IPS-NIHi11 (cell line): ENCODE measurements at regions not wholly inside any gene's neighbourhood (a gene's known extent, or its start where the extent isn't known, plus 50 kb on each side); places are given as distances from the start of the nearest gene placed in this dataset.
"Not testable (repeated sequence)": the region's sequence is repeated elsewhere in the genome, so short reads cannot be mapped to it uniquely, and the experiment has no call there.

Experiments
- DNase-seq: peaks from one replicate; pipeline ENCODE4 v3.0.0; 2012; ENCODE audit warnings: mixed read lengths, low spot score

- DNase-seq: no peak
These were observed 130.2 kb upstream of the PKP2 start for GRCh38 chr12:33026791-33027190.

GRCh38 chr12:33022724-33023123 lies 126.1 kb upstream of the PKP2 start:
- not testable (repeated sequence) for DNase-seq

- not testable (repeated sequence) for DNase-seq
These were observed 120.5 kb upstream of the PKP2 start for GRCh38 chr12:33017029-33017428.

GRCh38 chr12:33012226-33012625 lies 115.6 kb upstream of the PKP2 start:
- no peak for DNase-seq

GRCh38 chr12:33006106-33006505 lies 109.5 kb upstream of the PKP2 start:
- no peak for DNase-seq

- no peak for DNase-seq
These were observed 103.4 kb upstream of the PKP2 start for GRCh38 chr12:33000016-33000415.

GRCh38 chr12:32997471-32997870 lies 100.9 kb upstream of the PKP2 start:
- no peak for DNase-seq

GRCh38 chr12:32995623-32996022 lies 99.0 kb upstream of the PKP2 start:
- no peak for DNase-seq

- DNase-seq: no peak
These were observed 96.8 kb upstream of the PKP2 start for GRCh38 chr12:32993404-32993803.

GRCh38 chr12:32989705-32990104 lies 93.1 kb upstream of the PKP2 start:
- DNase-seq: no peak

- peak; percentile 30 for DNase-seq
These were observed 92.4 kb upstream of the PKP2 start for GRCh38 chr12:32988982-32989381.

GRCh38 chr12:32987512-32987911 lies 90.9 kb upstream of the PKP2 start:
- no peak for DNase-seq

GRCh38 chr12:32983968-32984367 lies 87.4 kb upstream of the PKP2 start:
- DNase-seq: peak; percentile 70

- no peak for DNase-seq
These were observed 86.8 kb upstream of the PKP2 start for GRCh38 chr12:32983332-32983731.

GRCh38 chr12:32981139-32981538 lies 84.6 kb upstream of the PKP2 start:
- no peak for DNase-seq

- no peak for DNase-seq
These were observed 78.5 kb upstream of the PKP2 start for GRCh38 chr12:32975122-32975521.

- no peak for DNase-seq
These were observed 74.0 kb upstream of the PKP2 start for GRCh38 chr12:32970465-32971110.

- DNase-seq: no peak
These were observed 68.5 kb upstream of the PKP2 start for GRCh38 chr12:32964981-32965585.

- DNase-seq: not testable (repeated sequence)
These were observed 59.8 kb upstream of the PKP2 start for GRCh38 chr12:32956418-32956817.

- no peak for DNase-seq
These were observed 56.1 kb upstream of the PKP2 start for GRCh38 chr12:32952681-32953080.

- no peak for DNase-seq
These were observed 53.2 kb upstream of the PKP2 start for GRCh38 chr12:32949815-32950214.

- DNase-seq: peak; percentile 42
These were observed 50.9 kb upstream of the PKP2 start for GRCh38 chr12:32947206-32948067.

- no peak for DNase-seq
These were observed 50.0 kb upstream of the PKP2 start for GRCh38 chr12:32946504-32947131.
